Middle frontal gyrus (tissue), 1 donor: ENCODE measurements at regions not wholly inside any gene's neighbourhood (a gene's known extent, or its start where the extent isn't known, plus 50 kb on each side); places are given as distances from the start of the nearest gene placed in this dataset.

ENCODE experiments used
- DNase-seq: peaks from one replicate; pipeline ENCODE4 v3.0.0-alpha.2; 2015; ENCODE audit warnings: low spot score; ENCODE audit errors: extremely low spot score

DNA sequence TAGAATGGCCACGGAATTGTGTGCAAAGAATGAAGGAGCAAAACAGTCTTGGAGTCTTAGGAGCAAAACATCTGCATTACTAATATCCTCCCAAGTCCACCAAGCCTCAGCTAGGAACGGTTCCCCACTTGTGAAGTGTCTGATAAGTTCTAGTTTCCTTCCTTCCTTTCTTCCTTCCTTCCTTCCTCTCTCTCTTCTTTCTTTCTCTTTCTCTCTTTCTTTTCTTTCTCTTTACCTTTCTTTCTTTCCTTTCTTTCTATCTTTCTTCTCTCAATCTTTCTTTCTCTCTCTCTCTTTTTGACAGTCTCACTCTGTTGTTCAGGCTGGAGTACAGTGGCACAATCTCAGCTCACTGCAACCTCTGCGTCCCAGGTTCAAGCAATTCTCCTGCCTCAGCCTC lies 160.8 kb downstream of the FOXL1 start:
- DNase-seq = no peak

DNA sequence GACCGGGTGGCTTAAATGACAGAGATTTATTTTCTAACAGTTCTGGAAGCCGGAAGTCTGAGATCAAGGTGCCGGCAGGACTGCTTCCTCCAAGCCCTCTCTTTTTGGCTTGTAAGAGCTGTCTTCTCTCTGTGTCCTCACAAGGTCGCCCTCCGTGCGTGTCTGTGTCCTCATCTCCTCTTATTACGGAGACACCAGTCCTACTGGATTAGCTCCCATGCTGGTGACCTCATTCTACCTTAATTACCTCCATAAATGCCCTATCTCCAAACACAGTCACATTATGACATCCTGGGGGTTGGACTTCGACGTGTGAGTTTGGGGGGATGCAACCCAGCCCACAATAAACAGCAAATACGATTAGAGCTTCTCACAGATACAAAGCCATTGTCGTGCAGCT lies 161.5 kb downstream of the FOXL1 start:
- DNase-seq = no peak

DNA sequence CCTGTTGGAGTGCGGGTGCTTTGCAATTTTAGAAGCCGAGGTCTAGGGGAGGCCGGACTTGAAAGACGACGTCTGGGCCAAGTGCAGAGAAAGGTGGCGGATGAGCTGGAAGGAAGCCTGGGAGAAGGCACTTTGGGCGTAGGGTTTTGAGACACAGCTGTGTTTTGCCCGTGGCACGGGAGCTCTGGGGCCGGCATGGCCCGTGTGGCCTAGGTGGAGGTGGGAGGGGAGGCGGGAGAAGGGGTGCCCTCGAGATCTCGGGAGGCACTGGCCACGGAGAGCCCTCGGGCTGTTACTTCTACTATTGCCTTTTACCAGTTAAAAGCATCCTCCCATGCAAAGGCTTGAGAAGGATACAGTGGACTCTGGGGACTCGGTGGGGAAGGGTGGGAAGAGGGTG lies 161.9 kb downstream of the FOXL1 start:
- no peak for DNase-seq

DNA sequence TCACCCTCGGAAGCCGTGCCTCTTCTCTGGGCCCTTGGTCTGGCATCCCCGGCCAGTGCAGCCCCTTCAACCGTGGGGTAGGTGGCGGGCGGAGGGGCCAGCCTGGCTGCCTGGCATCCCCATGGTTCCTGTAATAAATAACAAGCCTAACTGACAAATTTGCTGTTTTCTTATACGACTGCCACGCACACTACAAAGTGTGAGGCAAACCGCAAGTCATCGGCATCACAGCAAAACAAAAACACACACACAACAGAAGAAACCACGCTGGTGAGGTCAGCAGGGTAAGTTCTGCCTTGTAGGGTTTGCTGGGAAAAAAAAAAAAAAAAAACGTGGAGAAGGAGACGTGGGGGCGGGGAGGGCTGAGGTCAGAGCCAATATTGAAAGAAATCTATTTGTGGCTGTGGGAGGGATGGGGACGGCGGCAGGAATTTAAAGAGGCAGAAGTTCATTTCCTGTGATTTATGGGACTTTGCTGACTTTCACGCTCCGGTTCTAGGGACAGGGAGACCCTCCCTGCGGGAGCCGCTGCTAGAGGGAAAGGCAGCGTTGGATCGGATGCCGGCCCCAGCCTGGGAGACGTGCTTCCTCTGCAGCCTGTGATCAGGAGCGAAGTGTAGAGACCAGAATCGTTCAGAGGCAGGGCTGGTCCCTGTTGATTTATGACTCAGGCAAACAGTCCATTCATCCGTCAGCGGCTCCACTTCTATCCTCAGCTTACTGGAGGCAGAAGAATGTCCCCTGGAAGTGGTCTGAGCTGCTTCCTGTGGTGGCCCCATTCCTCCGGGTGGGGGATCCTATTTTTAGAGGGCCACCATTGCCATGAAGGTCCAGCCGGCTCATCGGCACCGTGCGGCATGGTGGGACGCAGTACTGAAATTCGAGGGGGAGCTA lies 162.8 kb downstream of the FOXL1 start:
- DNase-seq = no peak

DNA sequence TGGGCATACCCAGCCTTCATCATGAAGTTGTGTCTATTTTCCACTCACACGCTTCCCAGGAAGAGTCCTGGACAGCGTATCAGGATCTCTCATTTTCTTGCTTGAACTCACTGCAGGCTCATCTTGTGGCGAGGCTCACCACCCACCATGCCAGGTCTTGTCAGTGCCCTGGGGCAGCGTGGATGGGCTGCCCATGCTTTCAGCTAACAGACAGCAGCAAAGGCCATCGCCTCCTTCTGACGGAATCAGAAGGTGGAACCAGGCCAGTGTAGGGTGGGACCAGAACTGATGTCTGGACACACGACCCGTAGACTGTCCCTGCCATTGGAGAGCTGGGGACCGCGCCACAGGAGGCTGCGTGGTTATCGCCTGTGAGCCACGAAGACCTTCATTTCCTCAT lies 169.4 kb downstream of the FOXL1 start:
- DNase-seq = no peak

DNA sequence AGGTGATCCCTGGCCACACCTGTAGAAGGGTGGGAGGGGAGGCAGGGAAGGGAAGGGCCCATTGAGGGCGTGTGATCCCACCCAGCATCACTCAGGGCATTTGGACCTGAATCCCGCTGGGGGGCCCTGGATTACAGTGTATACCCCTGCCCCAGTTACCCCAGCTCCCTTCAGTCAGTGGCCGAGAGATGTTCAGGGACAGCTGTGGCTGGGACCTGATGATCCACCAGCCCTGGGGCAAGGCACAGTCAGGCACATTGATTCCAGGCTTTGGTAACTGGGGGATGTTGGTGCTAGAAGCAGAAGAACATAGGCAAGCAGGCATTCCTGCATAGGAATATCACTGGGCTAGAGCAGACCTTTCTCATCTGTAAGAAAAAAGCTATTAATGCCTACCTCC lies 170.3 kb downstream of the FOXL1 start:
- DNase-seq = no peak

DNA sequence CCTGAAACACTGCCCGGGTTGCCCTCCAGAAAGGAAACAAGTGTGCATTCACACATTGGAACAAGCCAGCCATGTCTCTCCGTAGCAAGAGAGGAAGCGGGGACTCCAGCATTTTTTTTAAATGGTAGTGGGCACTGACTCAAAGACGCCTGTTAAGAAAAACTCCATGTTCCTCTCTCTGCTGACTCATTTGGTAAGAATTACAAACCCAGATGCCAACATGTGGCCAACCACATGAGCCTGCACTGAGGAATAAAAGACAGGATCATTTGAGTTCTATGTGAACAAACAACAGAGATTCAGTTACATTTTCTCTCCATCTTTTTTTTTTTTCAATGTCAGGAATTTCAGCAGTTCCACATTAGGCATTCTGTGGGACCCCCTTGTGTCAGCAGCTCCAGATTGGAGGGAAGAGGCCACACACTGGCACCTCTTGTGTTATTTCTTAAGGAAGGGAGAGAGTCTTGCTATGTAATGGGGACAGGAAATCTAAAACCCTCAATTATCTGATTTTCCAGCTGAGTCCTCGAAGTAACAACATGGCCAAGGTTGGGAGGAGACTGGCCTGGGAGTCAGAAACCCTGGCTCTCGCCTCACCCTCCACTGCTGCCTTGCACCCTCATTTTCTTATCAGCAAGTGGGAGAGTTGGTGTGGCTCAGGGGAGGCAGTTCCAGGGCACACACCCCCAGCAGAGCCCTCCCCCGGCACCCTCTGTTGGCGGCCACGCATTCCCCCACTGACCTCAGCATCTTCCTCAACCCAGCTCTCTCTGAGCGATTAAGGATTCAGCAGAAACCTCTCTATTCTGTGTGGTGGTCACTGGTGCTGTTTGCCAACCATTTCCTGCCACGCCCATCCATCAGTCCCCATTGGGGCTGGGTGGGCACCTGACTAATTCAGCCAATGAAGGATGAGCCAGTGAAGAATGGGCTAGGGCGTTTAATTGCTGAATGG lies 173.0 kb downstream of the FOXL1 start:
- DNase-seq = no peak

DNA sequence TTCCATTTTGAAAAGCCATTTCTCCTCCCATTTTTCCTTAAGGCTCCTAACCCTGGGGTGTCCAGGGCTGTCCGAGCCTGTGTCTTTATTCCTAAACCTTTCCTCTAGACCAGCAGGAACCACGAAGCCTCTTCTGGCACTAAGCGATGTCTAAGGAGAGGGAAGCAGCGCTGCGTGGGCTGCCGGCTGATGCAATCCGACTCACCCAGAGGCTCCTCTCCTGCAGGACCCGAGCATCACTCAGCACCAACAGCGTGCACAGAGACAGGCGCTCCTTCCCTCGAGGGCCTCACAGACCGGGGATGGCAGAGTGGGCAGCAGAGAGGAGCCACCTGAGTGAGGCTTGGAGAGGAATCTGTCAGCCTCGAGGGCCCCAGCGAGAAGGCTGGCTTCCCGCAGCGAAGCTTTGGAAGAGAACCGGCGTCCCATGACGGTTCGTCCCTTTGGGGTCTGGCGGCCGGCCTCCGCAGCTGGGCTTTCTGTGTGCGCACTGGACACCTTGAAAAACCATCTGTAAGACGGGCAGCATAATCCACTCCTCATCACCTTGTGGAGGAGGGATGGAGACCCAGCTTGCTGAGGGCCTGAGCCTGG lies 174.3 kb downstream of the FOXL1 start:
- DNase-seq = no peak

DNA sequence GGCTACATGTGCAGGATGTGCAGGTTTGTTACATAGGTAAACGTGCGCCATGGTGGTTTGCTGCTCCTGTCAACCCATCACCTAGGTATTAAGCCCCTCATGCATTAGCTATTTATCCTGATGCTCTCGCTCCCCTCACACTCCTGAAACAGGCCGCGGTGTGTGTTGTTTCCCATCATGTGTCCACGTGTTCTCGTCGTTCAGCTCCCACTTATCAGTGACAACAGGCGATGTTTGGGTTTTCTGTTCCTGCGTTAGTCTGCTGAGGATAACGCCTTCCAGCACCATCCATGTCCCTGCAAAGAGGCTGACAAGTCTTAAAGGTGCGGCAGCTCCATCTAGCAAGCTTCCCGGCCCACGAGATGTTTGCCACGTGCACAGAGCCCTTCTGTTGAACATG lies 175.1 kb downstream of the FOXL1 start:
- no peak for DNase-seq

DNA sequence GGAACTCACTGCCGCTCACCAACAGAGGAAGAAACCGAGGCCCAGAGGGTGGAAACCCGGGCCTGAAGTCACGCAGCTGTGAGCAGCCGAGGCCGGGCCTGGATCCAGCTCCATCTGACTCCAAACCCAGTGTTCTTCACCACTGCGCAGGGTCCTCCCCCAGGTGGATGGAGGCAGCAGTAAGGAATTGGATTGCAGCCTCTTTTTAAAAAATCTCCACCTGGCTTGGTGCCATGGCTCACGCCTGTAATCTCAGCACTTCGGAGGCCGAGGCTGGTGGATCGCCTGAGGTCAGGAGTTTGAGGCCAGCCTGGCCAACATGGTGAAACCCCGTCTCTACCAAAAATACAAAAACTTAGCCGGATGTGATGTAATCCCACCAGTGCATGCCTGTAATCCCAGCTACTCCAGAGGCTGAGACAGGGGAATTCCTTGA lies 177.2 kb downstream of the FOXL1 start:
- no peak for DNase-seq

DNA sequence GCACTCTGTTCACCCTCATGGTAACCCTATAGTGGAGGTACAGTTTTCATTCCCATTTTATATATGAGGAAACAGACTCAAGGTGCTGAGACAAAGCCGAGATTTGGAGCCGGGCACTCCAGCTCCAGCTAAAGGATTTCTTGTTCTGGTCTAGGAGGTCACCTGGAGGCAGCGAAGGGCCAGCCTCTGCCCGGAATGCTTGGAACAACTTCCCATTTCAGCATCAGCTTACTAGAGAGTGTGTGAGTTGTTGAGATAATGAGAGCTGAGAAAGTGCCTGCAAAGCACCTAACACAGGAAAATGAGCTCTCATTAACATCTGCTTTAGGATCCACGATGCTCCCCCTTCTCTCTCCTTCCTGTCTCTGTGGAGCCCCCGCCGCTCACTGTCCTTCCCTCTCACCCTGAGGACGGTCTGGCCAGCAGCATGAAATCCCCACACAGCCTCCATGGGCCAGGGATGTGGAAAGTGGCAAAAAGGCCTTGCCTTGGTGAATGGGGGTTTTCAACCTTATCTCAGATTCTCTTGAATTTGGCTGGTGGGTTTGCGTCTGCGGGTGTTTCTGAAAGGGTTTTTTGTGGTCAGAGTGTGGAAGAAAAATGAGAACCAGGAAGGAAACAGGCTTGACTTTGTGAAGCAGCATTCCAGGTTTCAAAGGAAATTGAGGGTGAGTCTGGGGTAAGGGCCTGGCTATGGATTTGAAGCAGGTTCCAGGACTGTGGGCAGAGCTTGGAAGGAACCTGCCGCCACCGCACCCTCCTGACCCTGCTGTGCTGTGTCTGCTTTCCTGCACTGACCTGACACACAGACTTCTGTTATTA lies 178.7 kb downstream of the FOXL1 start:
- no peak for DNase-seq

DNA sequence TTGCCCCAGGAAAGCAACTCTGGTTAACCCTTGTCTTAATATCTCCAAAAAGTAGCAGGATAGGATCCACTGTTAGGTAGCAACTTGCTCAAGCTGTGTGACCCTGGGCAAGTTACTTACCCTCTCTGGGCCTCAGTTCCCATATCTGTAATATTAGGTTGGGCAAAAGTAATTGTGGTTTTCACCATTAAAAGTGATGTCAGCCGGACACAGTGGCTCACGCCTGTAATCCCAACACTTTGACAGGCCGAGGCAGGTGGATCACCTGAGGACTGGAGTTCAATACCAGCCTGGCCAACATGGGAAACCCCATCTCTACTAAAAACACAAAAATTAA lies 179.3 kb downstream of the FOXL1 start:
- DNase-seq = no peak

DNA sequence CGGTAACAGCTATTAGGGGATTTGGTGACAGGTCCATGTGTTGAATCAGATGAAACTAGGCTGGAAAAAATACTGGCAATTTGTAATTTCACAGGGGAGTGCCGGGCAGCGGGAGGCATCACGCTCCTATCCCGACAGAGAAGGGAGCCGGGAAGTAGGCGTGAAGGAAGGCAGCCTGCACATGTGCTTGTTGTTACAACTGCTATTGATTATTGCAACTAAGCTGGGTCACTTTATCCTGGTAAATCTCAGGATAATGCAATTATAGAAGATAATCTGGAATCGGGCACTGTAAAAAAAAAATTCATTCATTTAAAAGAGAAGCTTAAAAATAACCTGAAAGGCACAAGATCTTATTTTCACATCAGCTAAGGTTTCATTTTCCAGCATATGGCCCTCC lies 180.6 kb downstream of the FOXL1 start:
- DNase-seq = no peak

DNA sequence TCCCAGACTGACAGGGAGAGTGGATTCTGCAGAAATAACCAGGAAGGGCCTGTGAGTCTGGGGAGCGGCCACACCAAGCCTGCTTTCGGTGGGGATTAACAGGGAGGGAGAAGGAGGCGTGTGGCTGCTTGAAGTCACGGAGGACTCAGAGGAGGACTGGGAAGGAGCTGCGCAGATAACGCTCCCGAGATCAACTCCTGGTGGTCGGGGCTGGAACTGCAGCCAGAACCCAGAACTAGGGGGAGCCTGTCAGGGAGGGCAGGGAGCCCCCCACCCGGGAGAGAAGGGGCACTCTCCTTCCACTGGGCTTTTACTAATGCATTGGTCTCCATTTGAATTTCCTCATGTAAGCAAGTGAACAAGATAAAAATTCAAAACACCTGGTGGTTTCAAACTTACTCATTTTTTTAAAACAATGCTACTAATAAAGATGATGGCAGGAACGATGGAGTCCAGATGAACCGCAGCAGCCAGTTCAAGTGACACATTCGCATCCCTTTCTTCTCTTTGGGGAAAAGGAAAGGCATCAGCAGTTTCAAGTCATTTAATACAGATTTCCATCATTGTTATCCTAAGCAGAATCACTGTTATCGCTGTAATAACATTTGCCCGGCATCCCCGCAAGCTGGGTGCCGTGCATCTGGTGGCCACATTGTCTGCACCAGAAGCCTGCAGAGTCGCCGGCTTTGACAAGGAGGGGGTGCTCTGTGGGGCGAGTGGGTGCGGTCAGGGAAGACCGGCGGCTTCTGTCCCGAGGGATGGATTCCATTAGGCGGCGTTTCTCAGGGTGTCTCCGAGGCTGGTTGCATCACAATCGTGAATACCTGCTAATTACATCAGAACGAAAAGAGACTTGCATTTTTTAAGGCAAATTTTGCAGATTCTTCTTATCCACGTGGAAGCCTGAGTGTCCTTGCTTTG lies 183.0 kb downstream of the FOXL1 start:
- no peak for DNase-seq

DNA sequence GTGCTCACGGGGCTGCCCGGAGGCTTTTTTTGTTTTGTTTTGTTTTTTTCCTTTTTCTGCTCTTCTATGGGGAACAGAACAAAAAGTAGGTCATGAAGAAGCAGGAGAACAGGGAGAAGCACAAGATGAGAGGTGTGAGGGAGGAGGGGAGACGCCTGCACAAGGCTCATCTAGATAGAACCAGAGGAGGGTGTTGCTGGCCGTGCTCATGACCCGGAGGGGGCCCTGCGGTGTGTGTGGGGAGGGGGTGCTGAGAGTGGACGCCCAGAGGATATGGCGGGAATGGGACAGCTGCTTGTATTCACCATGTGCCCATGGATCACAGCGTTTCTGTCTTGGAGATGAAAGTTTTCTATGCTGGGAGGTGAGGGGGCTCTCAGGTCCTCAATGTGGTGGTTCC lies 183.7 kb downstream of the FOXL1 start:
- DNase-seq = no peak

DNA sequence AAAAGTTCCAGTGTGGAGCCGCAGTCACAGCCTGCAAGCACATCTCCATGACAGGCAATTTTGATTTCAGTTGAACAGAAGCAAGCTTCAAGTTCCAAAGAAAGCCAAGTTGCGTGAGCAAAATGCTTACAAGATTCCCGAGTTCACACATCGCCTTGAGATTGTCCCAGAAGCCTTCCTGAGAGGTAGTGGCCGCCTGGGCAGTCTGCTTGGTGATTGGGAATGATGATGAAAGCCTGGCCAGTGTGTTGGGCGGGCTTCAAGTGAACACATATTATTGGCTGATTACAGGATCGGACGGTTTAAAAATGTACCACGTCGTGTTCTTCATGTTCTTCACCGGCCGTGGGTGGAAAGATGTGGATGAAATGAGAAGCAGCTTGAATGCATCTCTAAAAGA lies 185.5 kb downstream of the FOXL1 start:
- no peak for DNase-seq

DNA sequence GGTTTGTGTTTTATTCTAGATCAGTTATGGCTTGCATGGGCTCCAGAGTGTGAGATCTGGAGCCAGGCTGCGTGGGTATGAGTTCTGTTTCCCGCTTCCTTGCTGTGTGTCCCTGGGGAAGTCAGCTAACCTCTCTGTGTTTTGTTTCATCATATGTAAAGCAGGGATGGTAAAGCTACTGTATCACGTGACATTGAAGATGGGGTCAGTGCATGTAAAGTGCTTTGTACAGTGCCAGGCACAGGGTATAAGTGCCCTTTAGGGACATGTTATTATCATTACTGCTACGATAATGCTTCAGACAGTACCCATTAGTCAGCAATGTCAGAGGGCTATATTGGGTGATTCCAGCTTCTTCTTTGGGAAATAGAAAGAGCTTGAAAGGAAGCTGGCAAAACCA lies 186.2 kb downstream of the FOXL1 start:
- DNase-seq = no peak

DNA sequence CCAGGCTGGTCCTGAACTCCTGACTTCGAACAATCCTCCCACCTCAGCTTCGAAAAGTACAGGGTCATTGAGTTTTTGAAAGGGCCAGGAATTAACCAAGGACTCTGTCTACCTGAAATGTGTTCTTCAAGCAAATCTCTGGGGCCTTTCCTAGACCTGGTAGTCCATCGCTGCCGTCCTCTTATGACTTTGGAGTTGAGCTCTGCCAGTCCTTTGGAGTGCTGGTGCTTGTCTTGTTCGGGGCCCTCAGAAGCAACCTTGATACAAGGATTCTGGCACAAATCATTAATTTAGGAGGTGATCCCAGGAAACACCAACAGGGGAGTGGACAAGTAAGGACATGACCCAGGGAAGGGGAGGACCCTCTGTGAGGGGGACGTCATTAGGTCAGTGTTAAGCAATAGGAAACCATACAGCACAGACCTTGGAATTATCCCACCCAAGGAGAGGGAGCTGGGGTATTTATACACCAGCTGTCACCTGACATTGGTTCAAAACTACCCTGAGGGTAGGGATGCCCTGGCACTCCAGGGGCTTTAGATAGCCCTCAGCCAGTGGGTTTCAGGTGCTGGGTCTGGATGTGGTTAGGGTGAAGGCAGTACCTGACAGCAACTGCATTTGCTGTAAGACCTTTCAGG lies 187.2 kb downstream of the FOXL1 start:
- DNase-seq = no peak

DNA sequence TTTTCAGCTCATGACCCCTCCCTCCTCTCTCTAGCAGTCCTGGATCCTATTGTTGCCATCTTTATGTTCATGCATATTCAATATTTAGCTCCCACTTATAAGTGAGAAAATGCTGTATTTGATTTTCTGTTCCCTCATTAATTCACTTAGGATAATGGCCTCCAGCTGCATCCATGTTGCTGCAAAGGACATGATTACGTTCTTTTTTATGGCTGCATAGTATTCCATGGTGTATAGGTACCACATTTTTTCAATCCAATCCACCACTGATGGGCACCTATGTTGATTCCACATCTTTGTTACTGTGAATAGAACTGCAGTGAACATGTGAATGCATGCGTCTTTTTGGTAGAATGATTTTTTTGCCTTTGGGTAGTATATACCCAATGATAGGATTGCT lies 188.4 kb downstream of the FOXL1 start:
- no peak for DNase-seq
